Activated T-helper 17 cell treated with anti-CD3 and anti-CD28 coated beads, Interleukin-2, amount 50 U/mL, for 72 hours (primary cell): ENCODE measurements at regions not wholly inside any gene's neighbourhood (a gene's known extent, or its start where the extent isn't known, plus 50 kb on each side); places are given as distances from the start of the nearest gene placed in this dataset.

Experiments
- ATAC-seq: fragments of 150-1000 bp; cut with Tn5 transposase; replicated peaks from 2 replicates; pipeline ENCODE4 v1.10.0; 2021; ENCODE audit warnings: mild to moderate bottlenecking, moderate library complexity
- H3K27ac Mint-ChIP-seq: one replicate; pipeline ENCODE4 v1.8.0; 2022; ENCODE audit warnings: mixed read lengths
- H3K27me3 Mint-ChIP-seq: one replicate; pipeline ENCODE4 v1.8.0; 2022; ENCODE audit warnings: mixed read lengths
- H3K36me3 Mint-ChIP-seq: one replicate; pipeline ENCODE4 v1.8.0; 2022; ENCODE audit warnings: low read depth, mild to moderate bottlenecking, mixed read lengths
- H3K4me1 Mint-ChIP-seq: one replicate; pipeline ENCODE4 v1.8.0; 2022; ENCODE audit warnings: mixed read lengths
- H3K4me3 Mint-ChIP-seq: one replicate; pipeline ENCODE4 v1.8.0; 2022; ENCODE audit warnings: mild to moderate bottlenecking, mixed read lengths
- H3K9me3 Mint-ChIP-seq: one replicate; pipeline ENCODE4 v1.8.0; 2022; ENCODE audit warnings: mixed read lengths

- Mint-ChIP-seq H3K36me3 (no peaks in the 10 kb centered on the region), H3K4me1 (peaks cover 26% of the 10 kb centered on the region), H3K4me3 (peak overlapping the region; percentile 62), H3K27me3 (no peaks in the 10 kb centered on the region), H3K27ac (peak overlapping the region; percentile 78), H3K9me3 (no peaks in the 10 kb centered on the region)
- ATAC-seq: peak; percentile 95
Observed at GRCh38 chr4:108342325-108342970, 173.7 kb upstream of the LEF1 start.

GRCh38 chr4:108337923-108338322, 169.2 kb upstream of the LEF1 start:
- no peak overlapping the region for H3K4me3 Mint-ChIP-seq
- H3K9me3 Mint-ChIP-seq: no peaks in the 10 kb centered on the region
- no peak overlapping the region for H3K27ac Mint-ChIP-seq
- no peaks in the 10 kb centered on the region for H3K36me3 Mint-ChIP-seq
- H3K4me1 Mint-ChIP-seq: peaks cover 8% of the 10 kb centered on the region
- ATAC-seq: no peak
- H3K27me3 Mint-ChIP-seq: no peaks in the 10 kb centered on the region

- ATAC-seq: no peak
- H3K27me3 Mint-ChIP-seq: no peaks in the 10 kb centered on the region
- H3K27ac Mint-ChIP-seq: no peak overlapping the region
Observed at GRCh38 chr4:108336076-108336475, 167.3 kb upstream of the LEF1 start.

GRCh38 chr4:108335081-108335480, 166.3 kb upstream of the LEF1 start:
- no peaks in the 10 kb centered on the region for H3K9me3 Mint-ChIP-seq
- H3K4me1 Mint-ChIP-seq: no peaks in the 10 kb centered on the region
- no peaks in the 10 kb centered on the region for H3K27me3 Mint-ChIP-seq
- H3K4me3 Mint-ChIP-seq: no peak overlapping the region
- no peaks in the 10 kb centered on the region for H3K36me3 Mint-ChIP-seq
- H3K27ac Mint-ChIP-seq: no peak overlapping the region
- no peak for ATAC-seq

More at GRCh38 chr4:108336076-108336475, 167.3 kb upstream of the LEF1 start:
- no peaks in the 10 kb centered on the region for H3K4me1 Mint-ChIP-seq
- no peaks in the 10 kb centered on the region for H3K36me3 Mint-ChIP-seq
- H3K4me3 Mint-ChIP-seq: no peak overlapping the region
- no peaks in the 10 kb centered on the region for H3K9me3 Mint-ChIP-seq

- no peaks in the 10 kb centered on the region for H3K36me3 Mint-ChIP-seq
- no peaks in the 10 kb centered on the region for H3K9me3 Mint-ChIP-seq
- no peak overlapping the region for H3K27ac Mint-ChIP-seq
- H3K4me1 Mint-ChIP-seq: no peaks in the 10 kb centered on the region
- no peak overlapping the region for H3K4me3 Mint-ChIP-seq
- no peaks in the 10 kb centered on the region for H3K27me3 Mint-ChIP-seq
- no peak for ATAC-seq
Observed at GRCh38 chr4:108334031-108334430, 165.3 kb upstream of the LEF1 start.

- Mint-ChIP-seq H3K36me3 (no peaks in the 10 kb centered on the region), H3K27me3 (no peaks in the 10 kb centered on the region)
Observed at GRCh38 chr4:108333353-108333942, 164.7 kb upstream of the LEF1 start.

GRCh38 chr4:108331905-108332632, 163.3 kb upstream of the LEF1 start:
- H3K4me3 Mint-ChIP-seq: no peak overlapping the region
- ATAC-seq: no peak
- H3K9me3 Mint-ChIP-seq: no peaks in the 10 kb centered on the region
- no peak overlapping the region for H3K27ac Mint-ChIP-seq
- no peaks in the 10 kb centered on the region for H3K36me3 Mint-ChIP-seq
- H3K4me1 Mint-ChIP-seq: peaks cover 8% of the 10 kb centered on the region
- no peaks in the 10 kb centered on the region for H3K27me3 Mint-ChIP-seq

More at GRCh38 chr4:108333353-108333942, 164.7 kb upstream of the LEF1 start:
- Mint-ChIP-seq H3K9me3 (no peaks in the 10 kb centered on the region), H3K27ac (no peak overlapping the region), H3K4me3 (no peak overlapping the region), H3K4me1 (peaks cover 5% of the 10 kb centered on the region)
- no peak for ATAC-seq

- ATAC-seq: peak; percentile 7
- H3K36me3 Mint-ChIP-seq: no peaks in the 10 kb centered on the region
- no peak overlapping the region for H3K4me3 Mint-ChIP-seq
- no peaks in the 10 kb centered on the region for H3K27me3 Mint-ChIP-seq
- no peak overlapping the region for H3K27ac Mint-ChIP-seq
- no peaks in the 10 kb centered on the region for H3K9me3 Mint-ChIP-seq
- H3K4me1 Mint-ChIP-seq: peaks cover 8% of the 10 kb centered on the region
Observed at GRCh38 chr4:108328383-108328732, 159.6 kb upstream of the LEF1 start.

- Mint-ChIP-seq H3K27ac (no peak overlapping the region), H3K27me3 (no peaks in the 10 kb centered on the region), H3K36me3 (no peaks in the 10 kb centered on the region), H3K4me3 (no peak overlapping the region), H3K9me3 (no peaks in the 10 kb centered on the region), H3K4me1 (peaks cover 8% of the 10 kb centered on the region)
- peak; percentile 38 for ATAC-seq
Observed at GRCh38 chr4:108327642-108328382, 159.1 kb upstream of the LEF1 start.

GRCh38 chr4:108325561-108325960, 156.8 kb upstream of the LEF1 start:
- peaks cover 8% of the 10 kb centered on the region for H3K4me1 Mint-ChIP-seq
- no peaks in the 10 kb centered on the region for H3K9me3 Mint-ChIP-seq
- no peaks in the 10 kb centered on the region for H3K36me3 Mint-ChIP-seq
- H3K27ac Mint-ChIP-seq: no peak overlapping the region
- H3K4me3 Mint-ChIP-seq: no peak overlapping the region
- ATAC-seq: no peak
- no peaks in the 10 kb centered on the region for H3K27me3 Mint-ChIP-seq

- Mint-ChIP-seq H3K36me3 (no peaks in the 10 kb centered on the region), H3K9me3 (no peaks in the 10 kb centered on the region), H3K27me3 (no peaks in the 10 kb centered on the region), H3K4me1 (peaks cover 8% of the 10 kb centered on the region), H3K27ac (no peak overlapping the region), H3K4me3 (no peak overlapping the region)
- no peak for ATAC-seq
Observed at GRCh38 chr4:108324450-108324849, 155.7 kb upstream of the LEF1 start.

- no peak overlapping the region for H3K27ac Mint-ChIP-seq
- no peaks in the 10 kb centered on the region for H3K9me3 Mint-ChIP-seq
- no peaks in the 10 kb centered on the region for H3K4me1 Mint-ChIP-seq
- H3K27me3 Mint-ChIP-seq: no peaks in the 10 kb centered on the region
- no peak for ATAC-seq
- no peaks in the 10 kb centered on the region for H3K36me3 Mint-ChIP-seq
- no peak overlapping the region for H3K4me3 Mint-ChIP-seq
Observed at GRCh38 chr4:108322497-108322896, 153.8 kb upstream of the LEF1 start.

GRCh38 chr4:108320061-108320460, 151.3 kb upstream of the LEF1 start:
- no peak for ATAC-seq
- H3K4me3 Mint-ChIP-seq: no peak overlapping the region
- H3K4me1 Mint-ChIP-seq: peaks cover 5% of the 10 kb centered on the region
- no peaks in the 10 kb centered on the region for H3K36me3 Mint-ChIP-seq
- no peaks in the 10 kb centered on the region for H3K9me3 Mint-ChIP-seq
- no peaks in the 10 kb centered on the region for H3K27me3 Mint-ChIP-seq
- H3K27ac Mint-ChIP-seq: no peak overlapping the region

- Mint-ChIP-seq H3K27ac (no peak overlapping the region), H3K36me3 (no peaks in the 10 kb centered on the region), H3K4me1 (peaks cover 10% of the 10 kb centered on the region), H3K27me3 (no peaks in the 10 kb centered on the region), H3K9me3 (no peaks in the 10 kb centered on the region), H3K4me3 (no peak overlapping the region)
- ATAC-seq: no peak
Observed at GRCh38 chr4:108317377-108317776, 148.6 kb upstream of the LEF1 start.
